Spinal cord (tissue), 9 donors: ENCODE measurements at regions not wholly inside any gene's neighbourhood (a gene's known extent, or its start where the extent isn't known, plus 50 kb on each side); places are given as distances from the start of the nearest gene placed in this dataset.

ENCODE experiments used
- DNase-seq, 6 donors: peaks; one replicate each; pipeline versions ENCODE4 v3.0.0 to v3.0.0-alpha.2; 2013 to 2015; ENCODE audit warnings: low spot score in 6 of 6, low read depth in 4 of 6
- H3K27ac ChIP-seq: one replicate; pipeline ENCODE4 v1.5.1; 2013; ENCODE audit warnings: low read depth, low read length, control low read depth
- H3K27me3 ChIP-seq: one replicate; pipeline ENCODE4 v1.6.1; 2013; ENCODE audit warnings: low read length; ENCODE audit not compliant: control insufficient read depth, insufficient read depth
- H3K36me3 ChIP-seq: one replicate; pipeline ENCODE4 v1.6.1; 2013; ENCODE audit warnings: low read length; ENCODE audit not compliant: control insufficient read depth, insufficient read depth
- H3K4me1 ChIP-seq: one replicate; pipeline ENCODE4 v1.6.1; 2013; ENCODE audit warnings: low read length; ENCODE audit not compliant: control insufficient read depth, insufficient read depth
- H3K4me3 ChIP-seq: one replicate; pipeline ENCODE4 v1.5.1; 2013; ENCODE audit warnings: low read depth, low read length, control low read depth
- H3K9me3 ChIP-seq: one replicate; pipeline ENCODE4 v1.6.1; 2013; ENCODE audit warnings: low read length; ENCODE audit not compliant: control insufficient read depth, insufficient read depth
- WGBS: methylation state at CpG from one replicate; pipeline ENCODE4 v1.1.5; 2013; ENCODE audit warnings: missing lambda C conversion rate; ENCODE audit not compliant: insufficient coverage; 5-methylcytosine and 5-hydroxymethylcytosine counted together
- donor health status: healthy.

DNA sequence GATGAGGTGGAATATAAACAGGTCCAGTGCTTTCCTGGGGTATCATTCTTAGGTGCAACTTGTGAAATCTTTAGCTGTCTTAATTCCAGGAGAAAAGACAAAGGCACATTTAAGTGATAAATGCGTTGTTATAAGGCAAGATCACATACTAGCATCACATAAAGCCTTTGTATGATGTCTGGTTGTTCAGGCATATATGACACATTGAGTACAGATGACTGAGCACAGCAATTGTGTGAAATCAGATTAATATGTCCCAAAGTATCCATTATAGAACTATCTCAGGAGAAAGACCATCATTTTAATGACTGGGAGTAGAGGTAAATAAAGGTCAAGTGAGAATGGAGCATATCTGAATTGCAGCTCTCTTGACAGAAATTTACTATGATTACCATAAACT, 205.1 kb downstream of the PTGER3 start:
- no peaks in the 10 kb centered on the region for H3K36me3 ChIP-seq
- H3K4me3 ChIP-seq, result no peak overlapping the region
- no peaks in the 10 kb centered on the region for H3K27me3 ChIP-seq
- H3K9me3 ChIP-seq, result no peaks in the 10 kb centered on the region
- no peaks in the 10 kb centered on the region for H3K4me1 ChIP-seq
- H3K27ac ChIP-seq, result no peak overlapping the region
- WGBS, result no CpG with 5 or more reads among the region's 1 CpG
- DNase-seq, result peak in 1 of 6 donors; percentile 58

DNA sequence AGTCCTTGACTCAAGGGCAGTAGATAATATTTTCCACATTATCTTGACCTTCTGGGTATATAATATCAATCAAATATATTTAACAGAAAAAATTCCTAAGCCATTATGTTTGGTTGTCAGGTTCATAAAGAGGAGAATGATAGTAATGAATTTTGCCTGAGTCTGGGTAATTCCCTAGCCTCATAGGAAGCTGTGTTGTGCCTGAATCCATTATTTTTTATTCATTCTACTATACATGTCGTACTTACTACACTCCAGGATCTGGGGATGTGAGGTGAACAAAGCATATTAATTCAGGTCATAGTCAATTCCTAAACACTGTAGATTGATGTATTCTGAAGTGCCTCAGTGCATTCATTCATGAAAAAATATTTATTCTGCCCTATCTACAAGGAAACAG, 204.2 kb downstream of the PTGER3 start:
- Histone ChIP-seq H3K4me3 (no peak overlapping the region), H3K9me3 (no peaks in the 10 kb centered on the region), H3K4me1 (no peaks in the 10 kb centered on the region), H3K36me3 (no peaks in the 10 kb centered on the region), H3K27ac (no peak overlapping the region), H3K27me3 (no peaks in the 10 kb centered on the region)
- WGBS, result no CpG with 5 or more reads among the region's 1 CpG
- DNase-seq, result no peak

DNA sequence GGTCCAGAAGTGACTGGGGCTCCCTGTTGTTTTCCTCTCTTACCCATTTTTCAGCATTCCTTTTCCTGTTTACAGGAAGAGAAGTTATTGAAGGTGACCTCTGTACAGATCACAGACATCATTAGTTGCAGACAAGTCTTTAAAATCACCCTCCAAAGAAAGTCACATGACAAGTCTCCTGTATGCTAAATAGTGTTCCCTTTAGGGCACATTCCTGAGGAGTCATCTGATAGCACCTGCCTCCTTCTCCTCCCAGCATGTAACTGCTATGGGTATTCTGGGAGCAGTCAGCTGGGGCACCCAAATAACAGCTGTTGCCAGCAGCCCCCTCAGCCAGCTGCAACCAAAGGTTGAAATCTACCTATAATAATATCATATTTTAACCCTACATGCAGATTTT, 200.6 kb downstream of the PTGER3 start:
- Histone ChIP-seq H3K27me3 (no peaks in the 10 kb centered on the region), H3K27ac (no peak overlapping the region), H3K36me3 (no peaks in the 10 kb centered on the region), H3K4me1 (no peaks in the 10 kb centered on the region), H3K9me3 (no peaks in the 10 kb centered on the region), H3K4me3 (no peak overlapping the region)
- no peak for DNase-seq

DNA sequence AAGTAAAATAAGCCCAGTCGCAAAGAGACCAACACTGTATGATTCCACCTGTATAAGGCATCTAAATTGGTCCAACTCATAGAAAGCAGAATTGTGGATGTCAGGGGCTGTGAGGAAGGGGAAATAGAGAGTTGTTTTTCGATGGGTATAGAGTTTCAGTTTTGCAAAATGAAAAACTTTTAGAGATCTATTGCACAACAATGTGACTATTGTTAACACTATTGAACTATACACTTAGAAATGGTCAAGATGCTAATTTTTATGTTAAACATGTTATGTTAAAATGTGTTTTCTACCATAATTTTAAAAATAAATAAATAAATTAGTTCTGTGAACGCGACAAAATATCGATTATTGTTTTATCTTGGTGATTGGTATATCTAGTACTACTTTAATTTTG, 192.4 kb downstream of the PTGER3 start:
- Histone ChIP-seq H3K36me3 (no peaks in the 10 kb centered on the region), H3K27ac (no peak overlapping the region), H3K4me1 (no peaks in the 10 kb centered on the region), H3K4me3 (no peak overlapping the region), H3K9me3 (no peaks in the 10 kb centered on the region), H3K27me3 (no peaks in the 10 kb centered on the region)
- no CpG with 5 or more reads among the region's 5 CpGs for WGBS
- no peak for DNase-seq

DNA sequence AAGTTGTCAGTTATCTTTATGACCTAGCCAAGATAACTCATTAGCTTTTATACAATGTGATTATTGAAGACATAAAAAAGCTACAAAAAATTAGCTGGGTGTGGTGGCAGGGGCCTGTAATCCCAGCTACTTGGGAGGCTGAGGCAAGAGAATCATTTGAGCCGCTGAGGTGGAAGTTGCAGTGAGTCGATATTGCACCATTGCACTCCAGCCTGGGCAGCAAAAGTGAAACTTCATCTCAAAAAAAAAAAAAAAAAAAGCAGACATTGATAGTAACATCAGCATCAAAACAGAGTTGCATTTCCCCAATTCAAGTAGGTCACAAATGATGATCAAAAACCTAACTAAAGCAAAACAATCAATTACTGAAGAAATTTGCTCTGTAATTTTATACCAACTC, 191.4 kb downstream of the PTGER3 start:
- H3K36me3 ChIP-seq, result no peaks in the 10 kb centered on the region
- H3K4me3 ChIP-seq, result no peak overlapping the region
- no peak for DNase-seq
- H3K9me3 ChIP-seq, result no peaks in the 10 kb centered on the region
- no peaks in the 10 kb centered on the region for H3K4me1 ChIP-seq
- no CpG with 5 or more reads among the region's 2 CpGs for WGBS
- H3K27ac ChIP-seq, result no peak overlapping the region
- no peaks in the 10 kb centered on the region for H3K27me3 ChIP-seq

DNA sequence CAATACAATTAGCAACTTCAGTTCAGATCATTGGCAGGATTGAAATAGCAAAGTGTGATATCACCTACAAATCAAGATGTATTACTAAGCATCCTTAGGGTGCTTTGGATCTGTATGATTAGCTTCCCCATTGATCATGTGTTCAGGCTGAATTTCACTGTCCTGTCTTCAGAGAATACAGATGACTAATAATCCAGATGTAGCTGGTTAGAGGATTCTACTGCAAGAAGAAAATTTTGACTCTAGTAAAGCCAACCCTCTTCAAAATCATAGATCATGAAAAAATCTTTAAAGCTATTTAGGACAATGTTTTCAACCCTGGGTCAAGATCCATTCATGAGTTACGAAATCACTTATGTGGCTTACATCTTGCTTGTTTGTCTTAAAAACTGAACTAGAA, 184.4 kb downstream of the PTGER3 start:
- no CpG with 5 or more reads among the region's 1 CpG for WGBS
- no peak overlapping the region for H3K27ac ChIP-seq
- DNase-seq, result no peak
- no peaks in the 10 kb centered on the region for H3K9me3 ChIP-seq
- H3K4me1 ChIP-seq, result no peaks in the 10 kb centered on the region
- H3K27me3 ChIP-seq, result no peaks in the 10 kb centered on the region
- H3K4me3 ChIP-seq, result no peak overlapping the region
- no peaks in the 10 kb centered on the region for H3K36me3 ChIP-seq

DNA sequence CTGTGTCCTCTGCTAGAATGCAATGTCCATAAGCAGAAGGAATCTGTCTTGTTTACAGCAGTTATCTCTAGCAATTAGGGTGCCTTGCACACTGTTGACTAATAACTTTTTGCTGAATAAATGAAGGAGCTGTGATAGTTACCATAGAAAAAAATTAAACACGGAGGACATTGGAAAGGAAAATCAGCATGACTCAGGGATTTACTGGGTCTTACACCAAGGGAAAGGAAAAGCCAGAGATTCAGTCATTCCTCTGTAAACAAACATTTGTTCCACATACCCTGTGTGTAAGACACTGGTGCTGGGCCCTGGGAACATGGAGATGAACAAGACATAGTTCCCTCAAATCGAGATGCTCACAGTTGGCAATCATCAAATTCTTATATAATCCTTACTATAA, 183.3 kb downstream of the PTGER3 start:
- DNase-seq, result no peak
- H3K9me3 ChIP-seq, result no peaks in the 10 kb centered on the region
- no CpG with 5 or more reads among the region's 2 CpGs for WGBS
- no peaks in the 10 kb centered on the region for H3K36me3 ChIP-seq
- H3K4me3 ChIP-seq, result no peak overlapping the region
- H3K4me1 ChIP-seq, result no peaks in the 10 kb centered on the region
- no peak overlapping the region for H3K27ac ChIP-seq
- H3K27me3 ChIP-seq, result no peaks in the 10 kb centered on the region

DNA sequence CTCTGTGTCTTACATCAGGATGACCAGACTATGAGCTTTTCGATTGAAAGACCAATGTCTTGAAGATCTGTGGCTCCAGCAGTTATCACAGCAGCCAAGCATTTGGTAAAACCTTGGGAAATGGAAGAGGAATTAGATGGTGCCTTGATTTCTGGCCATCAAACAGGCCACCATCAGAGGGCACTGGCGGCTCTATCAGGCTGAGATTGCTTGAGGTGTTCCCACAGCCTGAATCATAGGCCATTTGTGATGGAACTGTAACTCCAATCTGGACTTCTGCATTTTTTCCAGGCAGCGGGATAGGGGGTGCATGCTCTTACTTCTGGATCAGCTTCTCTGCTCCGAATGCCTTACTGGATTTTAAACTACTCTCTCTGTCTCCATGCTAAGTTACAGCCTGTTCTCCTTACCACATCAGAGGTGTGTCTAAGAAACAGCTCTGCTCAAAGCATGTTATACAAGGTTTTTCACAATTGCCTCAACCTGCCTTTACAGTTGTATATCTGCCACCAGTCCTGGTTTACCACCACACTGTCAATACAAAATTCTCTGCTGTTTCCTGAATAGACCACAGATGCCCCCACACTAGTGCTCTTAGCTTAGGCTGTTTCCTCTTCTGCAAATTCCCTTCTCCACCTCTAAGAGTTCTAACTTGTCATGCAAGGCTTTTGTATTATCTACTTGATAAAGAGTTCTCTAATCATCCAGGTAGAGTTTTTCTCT, 180.9 kb downstream of the PTGER3 start:
- 88% methylated on average over 4 of the region's 4 CpGs for WGBS
- Histone ChIP-seq H3K27ac (no peak overlapping the region), H3K4me3 (no peak overlapping the region), H3K27me3 (no peaks in the 10 kb centered on the region), H3K9me3 (no peaks in the 10 kb centered on the region), H3K4me1 (no peaks in the 10 kb centered on the region), H3K36me3 (no peaks in the 10 kb centered on the region)
- DNase-seq, result no peak

DNA sequence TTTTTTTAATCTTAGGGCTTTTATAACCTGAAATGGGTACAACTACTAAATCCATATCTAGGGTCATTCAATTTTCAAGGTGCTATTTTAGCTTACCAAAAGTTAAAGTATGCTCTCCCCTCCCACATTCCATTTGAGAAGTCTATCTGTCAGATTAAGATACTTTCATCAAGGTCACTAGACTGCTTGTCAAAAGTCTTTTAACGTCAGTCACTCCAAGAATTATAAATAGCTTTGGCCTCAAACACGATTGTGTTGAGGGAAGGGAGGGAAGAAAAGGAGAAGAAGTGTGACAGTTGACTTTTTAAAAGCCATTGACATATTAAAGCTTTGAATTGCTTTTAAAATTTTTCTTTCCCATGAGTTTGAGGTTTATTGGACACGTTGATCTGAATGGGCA, 175.8 kb downstream of the PTGER3 start:
- DNase-seq, result no peak
- H3K36me3 ChIP-seq, result no peaks in the 10 kb centered on the region
- H3K9me3 ChIP-seq, result no peaks in the 10 kb centered on the region
- no peaks in the 10 kb centered on the region for H3K4me1 ChIP-seq
- no CpG with 5 or more reads among the region's 3 CpGs for WGBS
- H3K27ac ChIP-seq, result no peak overlapping the region
- H3K27me3 ChIP-seq, result no peaks in the 10 kb centered on the region
- no peak overlapping the region for H3K4me3 ChIP-seq

DNA sequence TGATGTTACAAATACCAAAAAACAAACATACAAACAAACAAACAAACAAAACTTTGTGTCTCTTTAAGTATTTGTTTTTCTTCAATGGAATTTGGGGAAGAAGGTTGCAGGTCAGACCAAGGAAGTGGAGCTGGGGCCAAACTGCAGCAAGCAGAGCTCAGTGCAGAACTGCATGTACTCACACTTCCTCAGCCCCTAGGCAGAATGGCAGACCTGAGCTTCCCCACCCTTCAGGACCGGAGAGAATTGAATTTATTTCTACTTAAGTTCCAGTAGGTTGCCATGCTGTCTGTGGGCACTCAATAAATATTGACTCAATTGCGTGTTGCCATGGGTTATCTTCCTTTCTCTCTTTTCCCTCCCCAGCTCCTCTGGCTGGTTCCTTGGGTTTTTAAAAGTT, 173.6 kb downstream of the PTGER3 start:
- no CpG with 5 or more reads among the region's 2 CpGs for WGBS
- H3K4me1 ChIP-seq, result no peaks in the 10 kb centered on the region
- no peaks in the 10 kb centered on the region for H3K27me3 ChIP-seq
- no peaks in the 10 kb centered on the region for H3K36me3 ChIP-seq
- H3K4me3 ChIP-seq, result no peak overlapping the region
- H3K9me3 ChIP-seq, result no peaks in the 10 kb centered on the region
- no peak overlapping the region for H3K27ac ChIP-seq
- no peak for DNase-seq
